ENCODE measurements at regions not wholly inside any gene's neighbourhood (a gene's known extent, or its start where the extent isn't known, plus 50 kb on each side); places are given as distances from the start of the nearest gene placed in this dataset.

DNA sequence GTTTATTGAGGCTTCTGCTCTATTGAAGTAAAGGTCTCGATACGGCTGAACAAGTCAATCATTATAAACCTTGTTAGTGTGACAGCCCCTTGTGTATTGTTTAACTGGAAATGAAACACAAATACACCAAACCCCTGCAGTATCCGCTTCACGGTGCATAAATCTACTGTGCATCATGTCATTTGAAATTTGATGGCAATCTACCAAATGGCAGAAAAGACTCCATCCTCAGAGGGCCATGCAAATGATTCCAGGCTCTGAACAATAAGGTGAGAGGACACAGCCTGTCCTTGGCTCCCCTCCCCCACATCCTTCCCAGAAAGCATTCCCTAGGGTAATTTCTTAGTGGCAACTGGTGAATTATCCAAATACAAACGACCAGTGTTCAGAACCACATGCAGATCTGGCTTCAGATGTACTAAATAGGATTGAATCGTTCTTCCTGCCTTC lies 80.6 kb downstream of the ADCYAP1 start:
- Histone ChIP-seq H3K18ac (ENCODE audit: low read length) (no peak overlapping the region), H3K27ac (ENCODE audit: low read depth, low read length) (no peak overlapping the region), H3K9me3 (ENCODE audit: insufficient read depth, low read depth, low read length) (peaks cover 3% of the 10 kb centered on the region), H2AK5ac (ENCODE audit: low read length) (no peak overlapping the region), H3K14ac (ENCODE audit: low read length) (no peak overlapping the region), H2BK120ac (ENCODE audit: insufficient read depth, low read length, poor library complexity) (no peak overlapping the region), H3K4me1 (ENCODE audit: control insufficient read depth in 1 of 2, insufficient read depth in 2 of 2, low read length in 2 of 2) (peaks cover 2 to 3% of the 10 kb centered on the region in 2 experiments), H3K79me2 (ENCODE audit: control insufficient read depth, insufficient read depth, low read length, poor library complexity) (no peaks in the 10 kb centered on the region), H3K9ac (ENCODE audit: low read length) (no peak overlapping the region), H3K4ac (ENCODE audit: low read depth, low read length) (no peak overlapping the region), H3K4me3 (ENCODE audit: low read depth, low read length) (no peak overlapping the region), H3K36me3 (ENCODE audit: control insufficient read depth in 1 of 2, insufficient read depth in 2 of 2, low read length in 2 of 2) (peaks cover 0 to under 1% of the 10 kb centered on the region in 2 experiments), H4K8ac (ENCODE audit: low read depth, low read length) (no peak overlapping the region), H3K79me1 (ENCODE audit: low read length) (peaks cover 2% of the 10 kb centered on the region), H4K12ac (ENCODE audit: low read depth, low read length) (no peak overlapping the region), H2AFZ (ENCODE audit: insufficient read depth, low read length, poor library complexity) (no peak overlapping the region), H3K4me2 (ENCODE audit: low read length) (no peak overlapping the region), H4K91ac (ENCODE audit: low read depth, low read length) (no peak overlapping the region), H3K27me3 (ENCODE audit: insufficient read depth, low read length) (no peaks in the 10 kb centered on the region), H2BK12ac (ENCODE audit: low read length) (no peak overlapping the region), H2BK5ac (ENCODE audit: low read depth, low read length, poor library complexity) (no peak overlapping the region), H3K23ac (ENCODE audit: low read length) (no peak overlapping the region)
- no peak for DNase-seq
- WGBS (ENCODE audit: extremely low coverage, insufficient coverage, insufficient read length) = no CpG with 5 or more reads among the region's 6 CpGs

DNA sequence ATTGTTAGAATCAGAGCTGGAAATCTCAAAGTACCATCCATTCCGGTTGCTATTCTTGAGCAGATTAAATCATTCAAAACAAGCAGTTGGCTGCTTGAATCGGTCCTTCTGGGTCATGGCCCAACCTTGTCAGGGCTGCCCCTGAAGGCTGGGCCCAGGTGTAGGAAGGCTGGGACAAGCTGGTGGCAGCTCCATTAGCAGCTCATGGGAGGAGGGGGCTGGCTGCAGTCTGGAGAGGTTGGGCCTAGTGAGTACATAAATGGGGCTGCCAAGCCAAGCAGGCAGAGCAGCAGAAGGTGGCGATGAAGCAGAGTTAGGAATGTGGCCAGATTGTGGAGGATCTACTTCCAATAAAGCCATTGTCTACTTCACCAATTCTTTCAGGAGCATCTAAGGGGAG lies 81.4 kb downstream of the ADCYAP1 start:
- Histone ChIP-seq H2AFZ (ENCODE audit: insufficient read depth, low read length, poor library complexity) (peak overlapping the region; percentile 64), H4K8ac (ENCODE audit: low read depth, low read length) (peak overlapping the region; percentile 49), H3K79me1 (ENCODE audit: low read length) (peaks cover 2% of the 10 kb centered on the region), H3K79me2 (ENCODE audit: control insufficient read depth, insufficient read depth, low read length, poor library complexity) (no peaks in the 10 kb centered on the region), H3K4ac (ENCODE audit: low read depth, low read length) (peak overlapping the region; percentile 69), H2AK5ac (ENCODE audit: low read length) (no peak overlapping the region), H2BK120ac (ENCODE audit: insufficient read depth, low read length, poor library complexity) (no peak overlapping the region), H3K4me3 (ENCODE audit: low read depth, low read length) (no peak overlapping the region), H3K9me3 (ENCODE audit: insufficient read depth, low read depth, low read length) (peaks cover 3% of the 10 kb centered on the region), H4K12ac (ENCODE audit: low read depth, low read length) (no peak overlapping the region), H3K27me3 (ENCODE audit: insufficient read depth, low read length) (no peaks in the 10 kb centered on the region), H3K23ac (ENCODE audit: low read length) (no peak overlapping the region), H3K9ac (ENCODE audit: low read length) (no peak overlapping the region), H3K36me3 (ENCODE audit: control insufficient read depth in 1 of 2, insufficient read depth in 2 of 2, low read length in 2 of 2) (no peaks in the 10 kb centered on the region), H3K18ac (ENCODE audit: low read length) (peak overlapping the region; percentile 40), H2BK5ac (ENCODE audit: low read depth, low read length, poor library complexity) (no peak overlapping the region), H3K27ac (ENCODE audit: low read depth, low read length) (no peak overlapping the region), H3K4me1 (ENCODE audit: control insufficient read depth in 1 of 2, insufficient read depth in 2 of 2, low read length in 2 of 2) (peaks cover 2 to 3% of the 10 kb centered on the region in 2 experiments), H3K14ac (ENCODE audit: low read length) (peak overlapping the region; percentile 57), H2BK12ac (ENCODE audit: low read length) (peak overlapping the region; percentile 56), H4K91ac (ENCODE audit: low read depth, low read length) (no peak overlapping the region), H3K4me2 (ENCODE audit: low read length) (no peak overlapping the region)
- no CpG with 5 or more reads among the region's 3 CpGs for WGBS (ENCODE audit: extremely low coverage, insufficient coverage, insufficient read length)
- DNase-seq = no peak

DNA sequence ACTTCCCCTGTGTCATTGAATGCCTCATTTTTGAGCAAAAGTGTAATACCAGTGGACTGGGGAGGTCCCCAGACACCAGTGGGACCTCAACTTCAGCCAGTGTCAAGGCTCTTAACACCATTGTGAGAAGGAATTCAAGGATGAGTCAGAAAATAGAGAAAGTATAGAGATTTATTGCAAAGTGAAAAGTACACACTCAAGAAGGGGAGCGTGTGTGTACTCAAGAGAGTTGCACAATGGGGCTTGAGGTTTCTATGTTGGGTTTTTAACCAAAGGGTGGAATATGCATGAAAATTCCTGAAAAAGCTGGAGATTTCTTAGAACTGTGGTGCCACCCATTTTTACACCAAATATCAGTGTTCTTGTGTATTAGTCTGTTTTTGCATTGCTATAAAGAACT lies 81.9 kb downstream of the ADCYAP1 start:
- Histone ChIP-seq H3K9me3 (ENCODE audit: insufficient read depth, low read depth, low read length) (peaks cover 3% of the 10 kb centered on the region), H3K4me1 (ENCODE audit: control insufficient read depth in 1 of 2, insufficient read depth in 2 of 2, low read length in 2 of 2) (peaks cover 2 to 3% of the 10 kb centered on the region in 2 experiments), H3K23ac (ENCODE audit: low read length) (no peak overlapping the region), H3K36me3 (ENCODE audit: control insufficient read depth in 1 of 2, insufficient read depth in 2 of 2, low read length in 2 of 2) (no peaks in the 10 kb centered on the region), H3K9ac (ENCODE audit: low read length) (no peak overlapping the region), H3K4me3 (ENCODE audit: low read depth, low read length) (no peak overlapping the region), H4K8ac (ENCODE audit: low read depth, low read length) (no peak overlapping the region), H2BK120ac (ENCODE audit: insufficient read depth, low read length, poor library complexity) (no peak overlapping the region), H3K4me2 (ENCODE audit: low read length) (no peak overlapping the region), H4K12ac (ENCODE audit: low read depth, low read length) (no peak overlapping the region), H3K18ac (ENCODE audit: low read length) (no peak overlapping the region), H3K79me2 (ENCODE audit: control insufficient read depth, insufficient read depth, low read length, poor library complexity) (no peaks in the 10 kb centered on the region), H2AK5ac (ENCODE audit: low read length) (no peak overlapping the region), H2BK5ac (ENCODE audit: low read depth, low read length, poor library complexity) (no peak overlapping the region), H4K91ac (ENCODE audit: low read depth, low read length) (no peak overlapping the region), H3K14ac (ENCODE audit: low read length) (no peak overlapping the region), H3K27me3 (ENCODE audit: insufficient read depth, low read length) (no peaks in the 10 kb centered on the region), H3K4ac (ENCODE audit: low read depth, low read length) (no peak overlapping the region), H2AFZ (ENCODE audit: insufficient read depth, low read length, poor library complexity) (no peak overlapping the region), H3K79me1 (ENCODE audit: low read length) (peaks cover 2% of the 10 kb centered on the region), H3K27ac (ENCODE audit: low read depth, low read length) (no peak overlapping the region), H2BK12ac (ENCODE audit: low read length) (no peak overlapping the region)
- DNase-seq = no peak
- WGBS (ENCODE audit: extremely low coverage, insufficient coverage, insufficient read length) = no CpG with 5 or more reads among the region's 1 CpG

DNA sequence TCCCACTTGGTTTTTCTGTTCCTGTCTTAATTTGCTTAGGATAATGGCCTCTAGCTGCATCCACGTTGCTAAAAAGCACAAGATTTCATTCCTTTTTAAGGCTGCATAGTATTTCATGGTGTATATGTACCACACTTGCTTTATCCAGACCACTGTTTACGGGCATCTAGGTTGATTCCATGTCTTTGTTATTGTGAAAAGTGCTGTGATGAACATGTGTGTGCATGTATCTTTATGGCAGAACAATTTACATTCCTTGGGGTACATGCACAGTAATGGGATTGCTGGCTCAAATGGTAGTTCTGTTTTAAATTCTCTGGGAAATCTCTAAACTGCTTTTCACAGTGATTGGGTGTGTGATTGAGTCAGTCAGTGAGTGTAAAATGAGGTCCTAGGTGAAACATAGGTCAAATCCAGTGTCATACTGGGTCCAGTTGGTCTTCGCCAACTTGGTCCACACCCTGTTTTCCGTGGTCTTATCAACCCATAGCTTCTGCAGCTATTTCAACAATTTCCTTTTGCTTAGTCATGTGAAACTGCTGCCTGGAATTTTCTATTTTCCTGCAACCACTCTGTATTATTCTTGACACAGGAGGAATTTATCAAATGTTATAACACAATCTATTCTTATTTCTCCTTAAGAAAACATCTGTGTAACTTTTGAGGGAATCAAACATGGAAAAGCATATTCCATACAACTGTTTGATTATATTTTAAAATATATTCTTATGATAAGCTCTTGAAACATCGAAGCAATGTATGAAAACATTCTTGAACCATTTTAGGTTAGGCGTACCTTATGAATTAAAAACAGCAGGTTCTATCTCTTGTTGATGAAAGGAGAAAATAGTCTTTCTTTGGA lies 82.9 kb downstream of the ADCYAP1 start:
- DNase-seq = peak; percentile 11 to 55
- Histone ChIP-seq H3K79me2 (ENCODE audit: control insufficient read depth, insufficient read depth, low read length, poor library complexity) (no peaks in the 10 kb centered on the region), H2AK5ac (ENCODE audit: low read length) (no peak overlapping the region), H2BK12ac (ENCODE audit: low read length) (no peak overlapping the region), H3K9ac (ENCODE audit: low read length) (no peak overlapping the region), H3K4me1 (ENCODE audit: control insufficient read depth in 1 of 2, insufficient read depth in 2 of 2, low read length in 2 of 2) (peaks cover 2 to 3% of the 10 kb centered on the region in 2 experiments), H4K91ac (ENCODE audit: low read depth, low read length) (no peak overlapping the region), H2BK5ac (ENCODE audit: low read depth, low read length, poor library complexity) (no peak overlapping the region), H2BK120ac (ENCODE audit: insufficient read depth, low read length, poor library complexity) (no peak overlapping the region), H3K14ac (ENCODE audit: low read length) (no peak overlapping the region), H3K79me1 (ENCODE audit: low read length) (peaks cover 2% of the 10 kb centered on the region), H3K27me3 (ENCODE audit: insufficient read depth, low read length) (no peaks in the 10 kb centered on the region), H3K4me3 (ENCODE audit: low read depth, low read length) (no peak overlapping the region), H3K27ac (ENCODE audit: low read depth, low read length) (no peak overlapping the region), H3K36me3 (ENCODE audit: control insufficient read depth in 1 of 2, insufficient read depth in 2 of 2, low read length in 2 of 2) (no peaks in the 10 kb centered on the region), H3K18ac (ENCODE audit: low read length) (no peak overlapping the region), H3K4ac (ENCODE audit: low read depth, low read length) (no peak overlapping the region), H2AFZ (ENCODE audit: insufficient read depth, low read length, poor library complexity) (no peak overlapping the region), H4K12ac (ENCODE audit: low read depth, low read length) (no peak overlapping the region), H3K23ac (ENCODE audit: low read length) (no peak overlapping the region), H4K8ac (ENCODE audit: low read depth, low read length) (no peak overlapping the region), H3K4me2 (ENCODE audit: low read length) (no peak overlapping the region), H3K9me3 (ENCODE audit: insufficient read depth, low read depth, low read length) (peaks cover 3% of the 10 kb centered on the region)
- WGBS (ENCODE audit: extremely low coverage, insufficient coverage, insufficient read length) = no CpG with 5 or more reads among the region's 6 CpGs

Data from trophoblast cell (in vitro differentiated cells and primary cell).